WTC11 (cell line): ENCODE measurements at regions not wholly inside any gene's neighbourhood (a gene's known extent, or its start where the extent isn't known, plus 50 kb on each side); places are given as distances from the start of the nearest gene placed in this dataset.

Source experiments
- ATAC-seq: fragments of 200-7000 bp; cut with Tn5 transposase; 2 replicates; pipeline ENCODE4 v1.10.0; 2021; ENCODE audit warnings: mild to moderate bottlenecking, moderate library complexity
- CTCF ChIA-PET: fragments of 300-600 bp; sonication (Branson Sonifier 250); formaldehyde crosslinking; loops from one replicate; lab custom pipeline; 2021; ENCODE audit warnings: antibody characterized with exemption; lab: Charles Lee
- POLR2A ChIA-PET: fragments of 350-600 bp; sonication (Branson Sonifier 250); formaldehyde crosslinking; loops from one replicate; lab custom pipeline; 2021; ENCODE audit warnings: antibody characterized with exemption; lab: Charles Lee
- DNase-seq: peaks from one replicate; pipeline ENCODE4 v3.0.0; 2021; ENCODE audit warnings: low spot score
- H3K27ac Mint-ChIP-seq: 2 replicates; pipeline ENCODE4 v1.8.0; 2021; ENCODE audit warnings: mixed read lengths
- H3K27me3 Mint-ChIP-seq: 2 replicates; pipeline ENCODE4 v1.8.0; 2021; ENCODE audit warnings: low read depth, mild to moderate bottlenecking, moderate library complexity, mixed read lengths
- H3K36me3 Mint-ChIP-seq: 2 replicates; pipeline ENCODE4 v1.8.0; 2021; ENCODE audit warnings: mixed read lengths
- H3K4me1 Mint-ChIP-seq: 2 replicates; pipeline ENCODE4 v1.8.0; 2022; ENCODE audit warnings: mixed read lengths
- H3K4me3 Mint-ChIP-seq: 2 replicates; pipeline ENCODE4 v1.8.0; 2021; ENCODE audit warnings: mild to moderate bottlenecking, moderate library complexity, mixed read lengths
- H3K9me3 Mint-ChIP-seq: 2 replicates; pipeline ENCODE4 v1.8.0; 2021; ENCODE audit warnings: mixed read lengths
- AFF4 ChIP-seq: sonication (generic); formaldehyde crosslinking; IDR thresholded peaks from 2 replicates; pipeline ENCODE4 v1.8.1; 2023; ENCODE audit warnings: mild to moderate bottlenecking, missing genetic modification reagents, borderline replicate concordance
- AR ChIP-seq: fragments of 250-450 bp; sonication (Bioruptor Pico); IDR thresholded peaks from 2 replicates; pipeline ENCODE4 v1.9.0; 2021; ENCODE audit warnings: mild to moderate bottlenecking
- ARID4B ChIP-seq: sonication (generic); formaldehyde crosslinking; IDR thresholded peaks from 2 replicates; pipeline ENCODE4 v1.8.0; 2023; ENCODE audit warnings: missing genetic modification reagents, mild to moderate bottlenecking, borderline replicate concordance
- ATF1 ChIP-seq: sonication (generic); formaldehyde crosslinking; IDR thresholded peaks from 2 replicates; pipeline ENCODE4 v1.8.1; 2023; ENCODE audit warnings: mild to moderate bottlenecking, moderate library complexity, missing genetic modification reagents
- CREM ChIP-seq: sonication (generic); formaldehyde crosslinking; IDR thresholded peaks from 2 replicates; pipeline ENCODE4 v1.8.1; 2022; ENCODE audit warnings: mild to moderate bottlenecking, missing genetic modification reagents, moderate library complexity
- EMX1 ChIP-seq: fragments of 250-450 bp; sonication (Bioruptor Pico); IDR thresholded peaks from 2 replicates; pipeline ENCODE4 v1.8.0; 2021; ENCODE audit warnings: mild to moderate bottlenecking
- ESRRA ChIP-seq: sonication (generic); formaldehyde crosslinking; IDR thresholded peaks from 2 replicates; pipeline ENCODE4 v1.8.1; 2022; ENCODE audit warnings: mild to moderate bottlenecking, missing genetic modification reagents, borderline replicate concordance
- FOXK1 ChIP-seq: sonication (generic); formaldehyde crosslinking; IDR thresholded peaks from 2 replicates; pipeline ENCODE4 v1.8.0; 2022; ENCODE audit warnings: mild to moderate bottlenecking, moderate library complexity, missing genetic modification reagents
- GRHL2 ChIP-seq: fragments of 250-450 bp; sonication (Bioruptor Pico); IDR thresholded peaks from 2 replicates; pipeline ENCODE4 v1.8.0; 2022; ENCODE audit warnings: mild to moderate bottlenecking, moderate library complexity; ENCODE audit not compliant: insufficient replicate concordance, severe bottlenecking
- IRF1 ChIP-seq: sonication (generic); formaldehyde crosslinking; IDR thresholded peaks from 2 replicates; pipeline ENCODE4 v1.8.0; 2023; ENCODE audit warnings: missing genetic modification reagents
- RELA ChIP-seq: sonication (generic); formaldehyde crosslinking; IDR thresholded peaks from 2 replicates; pipeline ENCODE4 v1.8.1; 2022; ENCODE audit warnings: missing genetic modification reagents, mild to moderate bottlenecking, borderline replicate concordance
- ZNF121 ChIP-seq: sonication (generic); formaldehyde crosslinking; IDR thresholded peaks from 2 replicates; pipeline ENCODE4 v1.8.0; 2023; ENCODE audit warnings: missing genetic modification reagents
- ZNF263 ChIP-seq: sonication (generic); formaldehyde crosslinking; IDR thresholded peaks from 2 replicates; pipeline ENCODE4 v1.8.1; 2022; ENCODE audit warnings: low read depth, mild to moderate bottlenecking, moderate library complexity, missing genetic modification reagents
- ZNF281 ChIP-seq: sonication (generic); formaldehyde crosslinking; IDR thresholded peaks from 2 replicates; pipeline ENCODE4 v1.8.0; 2023; ENCODE audit warnings: mild to moderate bottlenecking, missing genetic modification reagents
- ZNF396 ChIP-seq: fragments of 250-450 bp; sonication (Bioruptor Pico); IDR thresholded peaks from 2 replicates; pipeline ENCODE4 v1.8.0; 2021; ENCODE audit warnings: mild to moderate bottlenecking, moderate library complexity, borderline replicate concordance
- ZNF416 ChIP-seq: fragments of 250-450 bp; sonication (Bioruptor Pico); IDR thresholded peaks from 2 replicates; pipeline ENCODE4 v1.9.0; 2021; ENCODE audit warnings: mild to moderate bottlenecking, inconsistent platforms
- TF ChIP-seq, protein P1 (sequence below): sonication (generic); formaldehyde crosslinking; conservative IDR thresholded peaks from 2 replicates; pipeline ENCODE4 v1.8.1; 2022; ENCODE audit warnings: mild to moderate bottlenecking, missing genetic modification reagents
- TF ChIP-seq, protein P2 (sequence below): sonication (generic); formaldehyde crosslinking; IDR thresholded peaks from 2 replicates; pipeline ENCODE4 v1.8.1; 2022; ENCODE audit warnings: mild to moderate bottlenecking, moderate library complexity, missing genetic modification reagents

- DNase-seq (no peak), ATAC-seq (no peak)
- H3K4me3 Mint-ChIP-seq = no peak overlapping the region
- H3K27ac Mint-ChIP-seq = no peak overlapping the region
- TF ChIP-seq ZNF416 (CRISPR knock-in tag) = no peak
- no peak for TF ChIP-seq ZNF121 (CRISPR knock-in tag)
- no peak for TF ChIP-seq EMX1
- TF ChIP-seq ESRRA (CRISPR knock-in tag) = no peak
- no peak for TF ChIP-seq ATF1 (CRISPR knock-in tag)
- TF ChIP-seq AR (CRISPR knock-in tag) = no peak
- no peak for TF ChIP-seq CREM
- H3K9me3 Mint-ChIP-seq = peaks cover 40% of the 10 kb centered on the region
- peaks cover 4% of the 10 kb centered on the region for H3K4me1 Mint-ChIP-seq
- H3K27me3 Mint-ChIP-seq = no peaks in the 10 kb centered on the region; the same call in none of the 2 replicates
- POLR2A ChIA-PET = no interaction called here
- CTCF ChIA-PET = interaction anchor here (1.7 kb wide), 1 partner anchor 9 kb away, joined by 5 read pairs; no protein-coding TSS in a partner anchor
- peaks cover 13% of the 10 kb centered on the region for H3K36me3 Mint-ChIP-seq
Observed at GRCh38 chr7:36091874-36092176, 61.2 kb upstream of the EEPD1 start.

DNA sequence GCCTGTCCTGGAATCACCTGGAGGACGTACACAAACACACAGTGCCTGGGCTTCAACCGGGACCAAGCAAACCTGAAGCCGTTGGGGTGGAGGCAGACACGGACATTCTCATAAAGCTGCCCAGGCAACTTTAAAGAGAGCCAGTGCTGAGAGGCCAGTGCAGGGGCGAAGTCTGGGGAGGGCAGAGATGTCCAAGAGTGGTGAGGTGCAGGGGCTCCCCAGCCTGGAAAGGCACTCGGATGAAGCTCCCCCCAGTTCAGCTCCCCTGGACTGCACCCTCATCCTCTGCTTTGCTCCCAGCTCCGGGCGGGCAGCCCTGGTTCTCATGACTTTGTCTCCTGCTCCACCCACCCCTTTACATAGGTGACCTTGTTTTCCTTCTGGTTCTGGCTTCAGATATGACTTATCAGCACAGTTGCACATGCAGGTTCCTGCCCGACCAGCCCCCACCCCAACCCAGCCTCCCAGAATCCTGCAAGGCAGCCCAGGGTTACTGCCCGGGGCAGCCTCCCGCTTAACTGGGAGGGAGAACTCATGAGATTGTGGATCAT is 60.8 kb upstream of the EEPD1 start:
- ChIA-PET CTCF (interaction anchor here (1.7 kb wide), 1 partner anchor 9 kb away, joined by 5 read pairs; no protein-coding TSS in a partner anchor), POLR2A (no interaction called here)
- no peak for ATAC-seq
- H3K4me1 Mint-ChIP-seq = peaks cover 4% of the 10 kb centered on the region
- H3K27ac Mint-ChIP-seq = no peak overlapping the region
- H3K9me3 Mint-ChIP-seq = peaks cover 40% of the 10 kb centered on the region
- no peak overlapping the region for H3K4me3 Mint-ChIP-seq
- no peak for DNase-seq
- no peaks in the 10 kb centered on the region; the same call in none of the 2 replicates for H3K27me3 Mint-ChIP-seq
- H3K36me3 Mint-ChIP-seq = peaks cover 13% of the 10 kb centered on the region
- TF ChIP-seq IRF1 (CRISPR knock-in tag) = no peak
- TF ChIP-seq ARID4B (CRISPR knock-in tag) = no peak
- no peak for TF ChIP-seq FOXK1 (CRISPR knock-in tag)
- no peak for TF ChIP-seq ZNF396 (CRISPR knock-in tag)
- no peak for TF ChIP-seq GRHL2
- TF ChIP-seq AFF4 = no peak
- TF ChIP-seq, protein P1, sequence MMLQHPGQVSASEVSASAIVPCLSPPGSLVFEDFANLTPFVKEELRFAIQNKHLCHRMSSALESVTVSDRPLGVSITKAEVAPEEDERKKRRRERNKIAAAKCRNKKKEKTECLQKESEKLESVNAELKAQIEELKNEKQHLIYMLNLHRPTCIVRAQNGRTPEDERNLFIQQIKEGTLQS (CRISPR knock-in tag) = no peak
- no peak for TF ChIP-seq RELA
- TF ChIP-seq, protein P2, sequence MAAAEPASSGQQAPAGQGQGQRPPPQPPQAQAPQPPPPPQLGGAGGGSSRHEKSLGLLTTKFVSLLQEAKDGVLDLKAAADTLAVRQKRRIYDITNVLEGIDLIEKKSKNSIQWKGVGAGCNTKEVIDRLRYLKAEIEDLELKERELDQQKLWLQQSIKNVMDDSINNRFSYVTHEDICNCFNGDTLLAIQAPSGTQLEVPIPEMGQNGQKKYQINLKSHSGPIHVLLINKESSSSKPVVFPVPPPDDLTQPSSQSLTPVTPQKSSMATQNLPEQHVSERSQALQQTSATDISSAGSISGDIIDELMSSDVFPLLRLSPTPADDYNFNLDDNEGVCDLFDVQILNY (CRISPR knock-in tag) = no peak
- TF ChIP-seq ZNF263 (CRISPR knock-in tag) = no peak
- no peak for TF ChIP-seq ZNF281
